GM12874 (cell line): ENCODE measurements at regions not wholly inside any gene's neighbourhood (a gene's known extent, or its start where the extent isn't known, plus 50 kb on each side); places are given as distances from the start of the nearest gene placed in this dataset.

ENCODE experiments used
- CTCF ChIP-seq: IDR thresholded peaks from 2 replicates; pipeline ENCODE4 v1.5.1; 2011; ENCODE audit warnings: low read depth, mild to moderate bottlenecking, control low read depth, low read length, moderate library complexity; ENCODE audit not compliant: insufficient read depth

- no peak for TF ChIP-seq CTCF
Measured at GRCh38 chr4:188864741-188865140, 725.5 kb downstream of the TRIML1 start.

GRCh38 chr4:188867796-188868195, 728.6 kb downstream of the TRIML1 start:
- TF ChIP-seq CTCF: no peak

- no peak for TF ChIP-seq CTCF
Measured at GRCh38 chr4:188869581-188869980, 730.3 kb downstream of the TRIML1 start.

GRCh38 chr4:188872809-188873208, 733.6 kb downstream of the TRIML1 start:
- TF ChIP-seq CTCF: no peak

- TF ChIP-seq CTCF: no peak
Measured at GRCh38 chr4:188876881-188877280, 737.6 kb downstream of the TRIML1 start.

GRCh38 chr4:188879598-188879997, 740.4 kb downstream of the TRIML1 start:
- TF ChIP-seq CTCF: no peak

GRCh38 chr4:188887905-188888304, 748.7 kb downstream of the TRIML1 start:
- TF ChIP-seq CTCF: no peak

GRCh38 chr4:188892837-188893236, 753.6 kb downstream of the TRIML1 start:
- TF ChIP-seq CTCF: no peak
